HEK293T (cell line): ENCODE measurements at regions not wholly inside any gene's neighbourhood (a gene's known extent, or its start where the extent isn't known, plus 50 kb on each side); places are given as distances from the start of the nearest gene placed in this dataset.

Experiments used
- ELF4 ChIP-seq: fragments of 450-650 bp; IDR thresholded peaks from 2 replicates; pipeline ENCODE4 v1.6.1; 2017; ENCODE audit warnings: antibody characterized with exemption
- FOXM1 ChIP-seq: fragments of 450-650 bp; IDR thresholded peaks from 2 replicates; pipeline ENCODE4 v1.6.1; 2017; ENCODE audit warnings: mild to moderate bottlenecking, borderline replicate concordance
- HDGF ChIP-seq: fragments of 450-650 bp; IDR thresholded peaks from 2 replicates; pipeline ENCODE4 v1.6.1; 2017; ENCODE audit warnings: antibody characterized with exemption, borderline replicate concordance
- NFRKB ChIP-seq: fragments of 450-650 bp; IDR thresholded peaks from 2 replicates; pipeline ENCODE4 v1.6.1; 2016; ENCODE audit warnings: mild to moderate bottlenecking, moderate library complexity
- SP1 ChIP-seq: fragments of 450-650 bp; IDR thresholded peaks from 2 replicates; pipeline ENCODE4 v1.6.1; 2017
- SUZ12 ChIP-seq: fragments of 450-650 bp; IDR thresholded peaks from 2 replicates; pipeline ENCODE4 v1.6.1; 2016; ENCODE audit warnings: mild to moderate bottlenecking
- ZNF384 ChIP-seq: fragments of 450-650 bp; IDR thresholded peaks from 2 replicates; pipeline ENCODE4 v1.6.1; 2016

DNA sequence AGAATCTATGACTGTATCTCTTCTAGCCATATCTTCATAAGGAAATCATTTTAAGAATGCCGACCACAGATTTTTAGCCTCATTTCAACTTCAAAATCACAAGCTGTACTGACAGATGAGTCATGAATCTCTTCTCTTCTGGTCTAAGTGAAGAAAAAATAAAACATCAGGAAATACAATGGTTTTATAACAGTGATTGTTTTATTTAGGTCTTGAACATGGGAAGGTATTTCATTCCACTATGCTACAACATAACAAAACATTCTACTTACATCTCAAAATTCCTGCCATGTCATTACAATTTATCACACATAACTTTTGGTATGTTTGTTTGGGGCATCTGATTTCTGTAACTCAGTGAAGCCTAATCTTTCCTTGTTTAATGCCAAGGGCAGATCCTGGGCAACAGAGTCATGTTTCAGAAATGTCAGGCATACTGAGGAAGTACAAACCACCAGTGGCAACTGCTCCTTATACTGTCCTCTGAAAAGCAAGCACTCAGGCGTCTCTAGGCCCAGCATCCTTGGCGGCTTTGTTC lies 325.0 kb downstream of the PDHA2 start:
- TF ChIP-seq ELF4: no peak
- no peak for TF ChIP-seq ZNF384
- TF ChIP-seq SUZ12: no peak
- no peak for TF ChIP-seq NFRKB
- TF ChIP-seq SP1: no peak
- TF ChIP-seq FOXM1: no peak
- no peak for TF ChIP-seq HDGF
